Suprapubic skin (tissue), 4 donors: ENCODE measurements at regions not wholly inside any gene's neighbourhood (a gene's known extent, or its start where the extent isn't known, plus 50 kb on each side); places are given as distances from the start of the nearest gene placed in this dataset.

ENCODE experiments used
- DNase-seq, 2 donors: peaks; one replicate each; pipeline ENCODE4 v3.0.0-alpha.2; 2019; ENCODE audit warnings: low spot score in 2 of 2
- H3K27ac ChIP-seq: fragments of 200-600 bp; sonication (generic); one replicate; pipeline ENCODE4 v1.5.1; 2019
- H3K27me3 ChIP-seq: fragments of 200-600 bp; sonication (generic); one replicate; pipeline ENCODE4 v1.5.1; 2019
- H3K36me3 ChIP-seq: fragments of 200-600 bp; sonication (generic); one replicate; pipeline ENCODE4 v1.5.1; 2019
- H3K4me1 ChIP-seq: fragments of 200-600 bp; sonication (generic); one replicate; pipeline ENCODE4 v1.5.1; 2019
- H3K4me3 ChIP-seq: fragments of 200-600 bp; sonication (generic); one replicate; pipeline ENCODE4 v1.5.1; 2019; ENCODE audit warnings: mild to moderate bottlenecking
- H3K9me3 ChIP-seq: fragments of 200-600 bp; sonication (generic); one replicate; pipeline ENCODE4 v1.5.1; 2019
- EP300 ChIP-seq: sonication (generic); formaldehyde crosslinking; IDR thresholded peaks from one replicate; pipeline ENCODE4 v1.6.1; 2017; ENCODE audit warnings: antibody characterized with exemption
- POLR2A ChIP-seq, 2 donors: fragments of 450-650 bp; IDR thresholded peaks; one replicate each; pipeline ENCODE4 v1.6.1; 2017; ENCODE audit warnings: antibody characterized with exemption in 2 of 2, mild to moderate bottlenecking in 2 of 2, moderate library complexity in 2 of 2
- POLR2AphosphoS5 ChIP-seq, 3 donors: sonication (generic); formaldehyde crosslinking; IDR thresholded peaks; one replicate each; pipeline ENCODE4 v1.6.1; 2017; ENCODE audit warnings: antibody characterized with exemption in 3 of 3
- WGBS: methylation state at CpG from one replicate; pipeline ENCODE4 v1.1.5; 2018; 5-methylcytosine and 5-hydroxymethylcytosine counted together
- TF ChIP-seq, protein P1 (sequence below), 2 donors: fragments of 200-600 bp in 1 of 2; fragments of 450-650 bp in 1 of 2; sonication (generic) in 1 of 2; IDR thresholded peaks; one replicate each; pipeline ENCODE4 v1.5.1; 2016 to 2019; ENCODE audit warnings: antibody characterized with exemption in 2 of 2, mild to moderate bottlenecking in 1 of 2, moderate library complexity in 1 of 2

- H3K27ac ChIP-seq = no peak overlapping the region
- no peaks in the 10 kb centered on the region for H3K36me3 ChIP-seq
- no peaks in the 10 kb centered on the region for H3K27me3 ChIP-seq
- DNase-seq = no peak
- TF ChIP-seq EP300 (no peak), POLR2A (IDR thresholded peaks at IDR 0.05) (no peak), POLR2AphosphoS5 (IDR thresholded peaks at IDR 0.05) (no peak)
- TF ChIP-seq, protein P1, sequence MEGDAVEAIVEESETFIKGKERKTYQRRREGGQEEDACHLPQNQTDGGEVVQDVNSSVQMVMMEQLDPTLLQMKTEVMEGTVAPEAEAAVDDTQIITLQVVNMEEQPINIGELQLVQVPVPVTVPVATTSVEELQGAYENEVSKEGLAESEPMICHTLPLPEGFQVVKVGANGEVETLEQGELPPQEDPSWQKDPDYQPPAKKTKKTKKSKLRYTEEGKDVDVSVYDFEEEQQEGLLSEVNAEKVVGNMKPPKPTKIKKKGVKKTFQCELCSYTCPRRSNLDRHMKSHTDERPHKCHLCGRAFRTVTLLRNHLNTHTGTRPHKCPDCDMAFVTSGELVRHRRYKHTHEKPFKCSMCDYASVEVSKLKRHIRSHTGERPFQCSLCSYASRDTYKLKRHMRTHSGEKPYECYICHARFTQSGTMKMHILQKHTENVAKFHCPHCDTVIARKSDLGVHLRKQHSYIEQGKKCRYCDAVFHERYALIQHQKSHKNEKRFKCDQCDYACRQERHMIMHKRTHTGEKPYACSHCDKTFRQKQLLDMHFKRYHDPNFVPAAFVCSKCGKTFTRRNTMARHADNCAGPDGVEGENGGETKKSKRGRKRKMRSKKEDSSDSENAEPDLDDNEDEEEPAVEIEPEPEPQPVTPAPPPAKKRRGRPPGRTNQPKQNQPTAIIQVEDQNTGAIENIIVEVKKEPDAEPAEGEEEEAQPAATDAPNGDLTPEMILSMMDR (IDR thresholded peaks at IDR 0.05) = no peak
- H3K4me3 ChIP-seq = no peak overlapping the region
- no peaks in the 10 kb centered on the region for H3K9me3 ChIP-seq
- H3K4me1 ChIP-seq = peaks cover 4% of the 10 kb centered on the region
- 34% methylated on average over 3 of the region's 3 CpGs for WGBS
These were observed 209.8 kb downstream of the TFAP2A start for GRCh38 chr6:10205120-10205519.

DNA sequence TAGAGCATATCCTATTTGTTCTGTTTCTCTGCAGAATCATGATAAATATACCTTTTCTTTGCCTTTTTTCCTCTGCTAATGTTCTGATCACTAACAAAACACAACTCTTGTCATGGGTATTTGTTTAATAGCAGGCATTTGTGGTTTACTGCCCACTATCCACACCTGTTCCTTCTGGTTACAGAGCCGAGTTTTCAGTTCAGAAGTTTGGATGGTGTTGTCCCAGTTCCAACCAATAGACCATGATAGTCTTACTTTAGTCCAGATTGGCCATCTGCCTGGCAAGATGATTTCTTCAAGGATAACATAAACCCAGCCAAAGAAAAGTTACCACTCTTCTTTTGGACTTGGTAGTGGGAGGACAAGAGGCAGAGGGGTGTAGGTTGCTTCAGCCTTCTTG lies 211.2 kb downstream of the TFAP2A start:
- no peak for TF ChIP-seq POLR2A (IDR thresholded peaks at IDR 0.05)
- TF ChIP-seq EP300 = no peak
- TF ChIP-seq, protein P1 (IDR thresholded peaks at IDR 0.05) = no peak
- H3K9me3 ChIP-seq = no peaks in the 10 kb centered on the region
- H3K4me1 ChIP-seq = peaks cover 4% of the 10 kb centered on the region

GRCh38 chr6:10202581-10202980 lies 212.3 kb downstream of the TFAP2A start:
- Histone ChIP-seq H3K4me1 (peaks cover 4% of the 10 kb centered on the region), H3K27me3 (no peaks in the 10 kb centered on the region), H3K36me3 (no peaks in the 10 kb centered on the region), H3K27ac (no peak overlapping the region), H3K4me3 (no peak overlapping the region), H3K9me3 (no peaks in the 10 kb centered on the region)
- WGBS = 91% methylated on average over 3 of the region's 3 CpGs
- DNase-seq = no peak
- TF ChIP-seq EP300 (no peak), POLR2A (IDR thresholded peaks at IDR 0.05) (no peak), POLR2AphosphoS5 (IDR thresholded peaks at IDR 0.05) (no peak)
- TF ChIP-seq, protein P1 (IDR thresholded peaks at IDR 0.05) = no peak

More for the DNA sequence above, 211.2 kb downstream of the TFAP2A start:
- 79% methylated on average over 1 of the region's 1 CpG for WGBS
- Histone ChIP-seq H3K4me3 (no peak overlapping the region), H3K27ac (no peak overlapping the region), H3K36me3 (no peaks in the 10 kb centered on the region), H3K27me3 (no peaks in the 10 kb centered on the region)
- no peak for DNase-seq

- Histone ChIP-seq H3K27me3 (no peaks in the 10 kb centered on the region), H3K4me3 (no peak overlapping the region), H3K4me1 (peaks cover 4% of the 10 kb centered on the region), H3K9me3 (no peaks in the 10 kb centered on the region), H3K27ac (no peak overlapping the region), H3K36me3 (no peaks in the 10 kb centered on the region)
- TF ChIP-seq, protein P1 (IDR thresholded peaks at IDR 0.05) = no peak
- no peak for TF ChIP-seq POLR2AphosphoS5 (IDR thresholded peaks at IDR 0.05)
- TF ChIP-seq POLR2A (IDR thresholded peaks at IDR 0.05) = no peak
- no peak for TF ChIP-seq EP300
- WGBS = 43% methylated on average over 8 of the region's 8 CpGs
- no peak for DNase-seq
These were observed 213.0 kb downstream of the TFAP2A start for GRCh38 chr6:10201606-10202510.

GRCh38 chr6:10196090-10196489 lies 218.8 kb downstream of the TFAP2A start:
- no peak for DNase-seq
- TF ChIP-seq POLR2AphosphoS5 (IDR thresholded peaks at IDR 0.05) = no peak
- TF ChIP-seq, protein P1 (IDR thresholded peaks at IDR 0.05) = no peak
- TF ChIP-seq POLR2A (IDR thresholded peaks at IDR 0.05) = no peak
- no peak for TF ChIP-seq EP300
- Histone ChIP-seq H3K4me1 (peaks cover 13% of the 10 kb centered on the region), H3K27me3 (no peaks in the 10 kb centered on the region), H3K4me3 (no peak overlapping the region), H3K27ac (no peak overlapping the region), H3K36me3 (no peaks in the 10 kb centered on the region), H3K9me3 (no peaks in the 10 kb centered on the region)
- 92% methylated on average over 5 of the region's 5 CpGs for WGBS
